SK-N-SH (cell line): ENCODE measurements at regions not wholly inside any gene's neighbourhood (a gene's known extent, or its start where the extent isn't known, plus 50 kb on each side); places are given as distances from the start of the nearest gene placed in this dataset.

Experiments used
- CTCF ChIA-PET: fragments of 300-600, 350-600 bp; formaldehyde crosslinking; extraction: SDS; loops from one replicate; lab custom pipeline; 2021; lab: Yijun Ruan, JAX
- POLR2A ChIA-PET: fragments of 350-600 bp; sonication (Branson Sonifier 250); formaldehyde crosslinking; extraction: SDS; loops from one replicate; lab custom pipeline; 2020; ENCODE audit warnings: antibody characterized with exemption, inconsistent platforms; lab: Yijun Ruan, JAX
- DNase-seq: peaks from one replicate; pipeline ENCODE4 v3.0.0; 2012
- H2AFZ ChIP-seq: fragments of 200-600 bp; sonication (generic); 2 replicates; pipeline ENCODE4 v1.8.1; 2016; ENCODE audit warnings: antibody characterized with exemption, mild to moderate bottlenecking, low read depth
- H3F3A ChIP-seq: fragments of 200-600 bp; sonication (generic); replicated peaks from 2 replicates; pipeline ENCODE3; 2016; ENCODE audit warnings: antibody characterized with exemption, mild to moderate bottlenecking; ENCODE audit not compliant: insufficient read depth
- H3K27ac ChIP-seq, 2 experiments: fragments of 200-500 bp in 1 of 2; fragments of 200-600 bp in 1 of 2; sonication (Bioruptor generic) in 1 of 2; sonication (generic), shearing (Covaris generic) in 1 of 2; 2 replicates each; pipeline versions ENCODE4 v1.5.1 to v1.6.1; 2014 to 2016; ENCODE audit warnings: low read depth in 2 of 2, inconsistent platforms in 1 of 2, low read length in 1 of 2, mild to moderate bottlenecking in 1 of 2, mixed read lengths in 1 of 2
- H3K27me3 ChIP-seq: fragments of 200-600 bp; sonication (generic), shearing (Covaris generic); 2 replicates; pipeline ENCODE4 v1.6.1; 2016; ENCODE audit warnings: mixed run types; ENCODE audit not compliant: insufficient read depth
- H3K36me3 ChIP-seq, 2 experiments: fragments of 200-500 bp in 1 of 2; fragments of 200-600 bp in 1 of 2; sonication (Bioruptor generic) in 1 of 2; sonication (generic) in 1 of 2; replicated peaks in 1 of 2; 2 replicates each; pipeline versions ENCODE3 to v1.5.1; 2014 to 2016; ENCODE audit warnings: low read length in 1 of 2, mild to moderate bottlenecking in 1 of 2; ENCODE audit not compliant: insufficient read depth in 2 of 2, control insufficient read depth in 1 of 2
- H3K4me1 ChIP-seq, 2 experiments: fragments of 200-500 bp in 1 of 2; fragments of 200-600 bp in 1 of 2; sonication (Bioruptor generic) in 1 of 2; sonication (generic), shearing (Covaris generic) in 1 of 2; 2 replicates each; pipeline versions ENCODE4 v1.5.1 to v1.6.1; 2014 to 2016; ENCODE audit warnings: low read depth in 1 of 2, low read length in 1 of 2, mixed run types in 1 of 2; ENCODE audit not compliant: insufficient read depth in 2 of 2, control insufficient read depth in 1 of 2
- H3K4me2 ChIP-seq: fragments of 200-600 bp; sonication (generic), shearing (Covaris generic); 2 replicates; pipeline ENCODE4 v1.6.1; 2017; ENCODE audit warnings: mixed run types
- H3K4me3 ChIP-seq, 2 experiments: fragments of 200-500 bp in 1 of 2; fragments of 200-600 bp in 1 of 2; sonication (Bioruptor generic) in 1 of 2; sonication (generic), shearing (Covaris generic) in 1 of 2; 2 replicates each; pipeline versions ENCODE4 v1.5.1 to v1.8.1; 2014 to 2016; ENCODE audit warnings: low read depth in 2 of 2, inconsistent platforms in 1 of 2, low read length in 1 of 2, mild to moderate bottlenecking in 1 of 2, mixed read lengths in 1 of 2, moderate library complexity in 1 of 2
- H3K79me2 ChIP-seq: fragments of 200-600 bp; sonication (generic); 2 replicates; pipeline ENCODE4 v1.8.1; 2017; ENCODE audit warnings: mild to moderate bottlenecking; ENCODE audit not compliant: insufficient read depth
- H3K9ac ChIP-seq: fragments of 200-600 bp; sonication (generic); 2 replicates; pipeline ENCODE4 v1.6.1; 2017; ENCODE audit warnings: mixed run types
- H3K9me2 ChIP-seq: fragments of 200-600 bp; sonication (generic); 2 replicates; pipeline ENCODE4 v1.6.1; 2017; ENCODE audit warnings: mixed run types
- H3K9me3 ChIP-seq: fragments of 200-600 bp; sonication (generic); 2 replicates; pipeline ENCODE4 v1.6.1; 2017; ENCODE audit warnings: mixed run types, mild to moderate bottlenecking, moderate library complexity
- H4K20me1 ChIP-seq: fragments of 200-600 bp; sonication (generic); 2 replicates; pipeline ENCODE4 v1.6.1; 2017; ENCODE audit warnings: mild to moderate bottlenecking, mixed run types; ENCODE audit not compliant: insufficient read depth
- ELF1 ChIP-seq: IDR thresholded peaks from 2 replicates; pipeline ENCODE4 v1.4.0; 2012
- EP300 ChIP-seq, 2 experiments: IDR thresholded peaks; 2 replicates each; pipeline versions ENCODE4 v1.4.0 to v1.6.1; 2012; ENCODE audit warnings: borderline replicate concordance in 1 of 2, low read depth in 1 of 2, low read length in 1 of 2
- EZH2phosphoT487 ChIP-seq: fragments of 200-600 bp; sonication (generic); IDR thresholded peaks from 2 replicates; pipeline ENCODE4 v1.6.1; 2017; ENCODE audit warnings: low read depth, mixed run types, mild to moderate bottlenecking, antibody characterized with exemption, moderate library complexity, borderline replicate concordance
- FOSL2 ChIP-seq: IDR thresholded peaks from 2 replicates; pipeline ENCODE4 v1.4.0; 2012; ENCODE audit warnings: low read depth, mild to moderate bottlenecking, moderate library complexity, borderline replicate concordance
- FOXJ3 ChIP-seq: sonication (generic); formaldehyde crosslinking; IDR thresholded peaks from 2 replicates; pipeline ENCODE4 v1.5.1; 2020; ENCODE audit warnings: mild to moderate bottlenecking, missing genetic modification reagents
- FOXM1 ChIP-seq: IDR thresholded peaks from 2 replicates; pipeline ENCODE4 v1.4.0; 2012; ENCODE audit warnings: low read depth, mild to moderate bottlenecking
- GATA2 ChIP-seq: sonication (generic); formaldehyde crosslinking; IDR thresholded peaks from 2 replicates; pipeline ENCODE4 v1.5.0; 2020; ENCODE audit warnings: mild to moderate bottlenecking, missing genetic modification reagents
- JUND ChIP-seq: IDR thresholded peaks from 2 replicates; pipeline ENCODE4 v1.4.0; 2012
- NFIC ChIP-seq: IDR thresholded peaks from 2 replicates; pipeline ENCODE4 v1.4.0; 2012; ENCODE audit warnings: borderline replicate concordance
- RAD21 ChIP-seq: IDR thresholded peaks from 2 replicates; pipeline ENCODE4 v1.6.1; 2012; ENCODE audit warnings: mild to moderate bottlenecking, low read length
- RCOR1 ChIP-seq: fragments of 150-350 bp; IDR thresholded peaks from 2 replicates; pipeline ENCODE4 v1.6.1; 2017; ENCODE audit warnings: antibody characterized with exemption, low read length
- SIN3A ChIP-seq: IDR thresholded peaks from 2 replicates; pipeline ENCODE4 v1.6.1; 2012; ENCODE audit warnings: low read depth, mild to moderate bottlenecking, low read length, moderate library complexity, borderline replicate concordance
- TCF12 ChIP-seq: IDR thresholded peaks from 2 replicates; pipeline ENCODE4 v1.4.0; 2012
- ZBTB33 ChIP-seq: IDR thresholded peaks from 2 replicates; pipeline ENCODE4 v1.4.0; 2012; ENCODE audit warnings: low read depth, borderline replicate concordance
- WGBS: methylation state at CpG from one replicate; pipeline ENCODE4 v1.1.6; 2017; ENCODE audit warnings: low lambda C conversion rate; 5-methylcytosine and 5-hydroxymethylcytosine counted together
- TF ChIP-seq, protein P1 (sequence below): fragments of 150-350 bp; IDR thresholded peaks from 2 replicates; pipeline ENCODE4 v1.6.1; 2017; ENCODE audit warnings: antibody characterized with exemption, low read length, low read depth, borderline replicate concordance
- TF ChIP-seq, protein P2 (sequence below): fragments of 200-600 bp; sonication (generic); IDR thresholded peaks from 2 replicates; pipeline ENCODE4 v1.6.1; 2017; ENCODE audit warnings: antibody characterized with exemption, mild to moderate bottlenecking, moderate library complexity

- WGBS, result 66% methylated on average over 9 of the region's 15 CpGs
- Histone ChIP-seq H3F3A (no peaks in the 10 kb centered on the region), H4K20me1 (no peaks in the 10 kb centered on the region), H3K9me2 (no peaks in the 10 kb centered on the region), H3K4me1 (peaks cover 0 to 10% of the 10 kb centered on the region in 2 experiments; a peak in 1 of 4 replicates)
- CTCF ChIA-PET, result no interaction called here
- DNase-seq, result no peak
- no peak for TF ChIP-seq FOXJ3 (CRISPR knock-in tag)
- TF ChIP-seq FOSL2, result no peak
- no peak for TF ChIP-seq EP300 (IDR thresholded peaks at IDR 0.05; ENCODE audit: borderline replicate concordance in 1 of 2, low read depth in 1 of 2, low read length in 1 of 2)
- no peak for TF ChIP-seq FOXM1
- TF ChIP-seq ELF1, result no peak
- TF ChIP-seq, all 33 proteins: peak for 0
- no peaks in the 10 kb centered on the region for H3K79me2 ChIP-seq
- no peak overlapping the region for H3K9ac ChIP-seq
- H2AFZ ChIP-seq, result no peak overlapping the region
- H3K4me2 ChIP-seq, result no peak overlapping the region
- no peaks in the 10 kb centered on the region for H3K27me3 ChIP-seq
- no peaks in the 10 kb centered on the region for H3K36me3 ChIP-seq
- H3K9me3 ChIP-seq, result no peaks in the 10 kb centered on the region
- H3K4me3 ChIP-seq, result no peak overlapping the region
- H3K27ac ChIP-seq, result no peak overlapping the region
- POLR2A ChIA-PET, result interaction anchor here (0.5 kb wide), 1 partner anchor 32 kb away, joined by 3 read pairs; no protein-coding TSS in a partner anchor
These were observed 146.0 kb upstream of the AFDN start for GRCh38 chr6:167680605-167681149.

- no peak overlapping the region for H3K9ac ChIP-seq
- ChIA-PET POLR2A (no interaction called here), CTCF (no interaction called here)
- H3F3A ChIP-seq, result no peaks in the 10 kb centered on the region
- no peak overlapping the region for H3K4me2 ChIP-seq
- WGBS, result 71% methylated on average over 5 of the region's 11 CpGs
- H4K20me1 ChIP-seq, result no peaks in the 10 kb centered on the region
- no peak overlapping the region for H2AFZ ChIP-seq
- no peaks in the 10 kb centered on the region for H3K36me3 ChIP-seq
- DNase-seq, result no peak
- no peak overlapping the region for H3K27ac ChIP-seq
- H3K9me3 ChIP-seq, result peaks cover 5% of the 10 kb centered on the region; the same call in 1 of the 2 replicates
- H3K27me3 ChIP-seq, result no peaks in the 10 kb centered on the region
- peaks cover 0 to 13% of the 10 kb centered on the region in 2 experiments; a peak in 1 of 4 replicates for H3K4me1 ChIP-seq
- TF ChIP-seq RCOR1 (no peak), FOXM1 (no peak), NFIC (no peak), ZBTB33 (no peak), EZH2phosphoT487 (no peak), FOXJ3 (CRISPR knock-in tag) (no peak), TCF12 (no peak), GATA2 (CRISPR knock-in tag) (no peak), SIN3A (no peak), RAD21 (no peak), JUND (no peak), FOSL2 (no peak)
- TF ChIP-seq, protein P1, sequence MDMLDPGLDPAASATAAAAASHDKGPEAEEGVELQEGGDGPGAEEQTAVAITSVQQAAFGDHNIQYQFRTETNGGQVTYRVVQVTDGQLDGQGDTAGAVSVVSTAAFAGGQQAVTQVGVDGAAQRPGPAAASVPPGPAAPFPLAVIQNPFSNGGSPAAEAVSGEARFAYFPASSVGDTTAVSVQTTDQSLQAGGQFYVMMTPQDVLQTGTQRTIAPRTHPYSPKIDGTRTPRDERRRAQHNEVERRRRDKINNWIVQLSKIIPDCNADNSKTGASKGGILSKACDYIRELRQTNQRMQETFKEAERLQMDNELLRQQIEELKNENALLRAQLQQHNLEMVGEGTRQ, result no peak
- TF ChIP-seq, protein P2, sequence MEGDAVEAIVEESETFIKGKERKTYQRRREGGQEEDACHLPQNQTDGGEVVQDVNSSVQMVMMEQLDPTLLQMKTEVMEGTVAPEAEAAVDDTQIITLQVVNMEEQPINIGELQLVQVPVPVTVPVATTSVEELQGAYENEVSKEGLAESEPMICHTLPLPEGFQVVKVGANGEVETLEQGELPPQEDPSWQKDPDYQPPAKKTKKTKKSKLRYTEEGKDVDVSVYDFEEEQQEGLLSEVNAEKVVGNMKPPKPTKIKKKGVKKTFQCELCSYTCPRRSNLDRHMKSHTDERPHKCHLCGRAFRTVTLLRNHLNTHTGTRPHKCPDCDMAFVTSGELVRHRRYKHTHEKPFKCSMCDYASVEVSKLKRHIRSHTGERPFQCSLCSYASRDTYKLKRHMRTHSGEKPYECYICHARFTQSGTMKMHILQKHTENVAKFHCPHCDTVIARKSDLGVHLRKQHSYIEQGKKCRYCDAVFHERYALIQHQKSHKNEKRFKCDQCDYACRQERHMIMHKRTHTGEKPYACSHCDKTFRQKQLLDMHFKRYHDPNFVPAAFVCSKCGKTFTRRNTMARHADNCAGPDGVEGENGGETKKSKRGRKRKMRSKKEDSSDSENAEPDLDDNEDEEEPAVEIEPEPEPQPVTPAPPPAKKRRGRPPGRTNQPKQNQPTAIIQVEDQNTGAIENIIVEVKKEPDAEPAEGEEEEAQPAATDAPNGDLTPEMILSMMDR, result no peak
- no peaks in the 10 kb centered on the region for H3K9me2 ChIP-seq
- H3K79me2 ChIP-seq, result no peaks in the 10 kb centered on the region
- no peak overlapping the region for H3K4me3 ChIP-seq
These were observed 144.6 kb upstream of the AFDN start for GRCh38 chr6:167682125-167682524.
